Tibial nerve (tissue), 4 donors: ENCODE measurements at regions not wholly inside any gene's neighbourhood (a gene's known extent, or its start where the extent isn't known, plus 50 kb on each side); places are given as distances from the start of the nearest gene placed in this dataset.

Experiments
- CTCF ChIP-seq, 5 experiments: fragments of 200-600 bp in 3 of 5; fragments of 450-650 bp in 2 of 5; sonication (generic) in 3 of 5; IDR thresholded peaks; one replicate each; pipeline ENCODE4 v1.5.1; 2016 to 2019; ENCODE audit warnings: antibody characterized with exemption in 5 of 5, mild to moderate bottlenecking in 3 of 5, moderate library complexity in 2 of 5
- EP300 ChIP-seq, 2 donors: sonication (generic); formaldehyde crosslinking; IDR thresholded peaks; one replicate each; pipeline ENCODE4 v1.6.1; 2017; ENCODE audit warnings: antibody characterized with exemption in 2 of 2, mild to moderate bottlenecking in 1 of 2
- POLR2A ChIP-seq, 2 donors: fragments of 450-650 bp; IDR thresholded peaks; one replicate each; pipeline ENCODE4 v1.6.1; 2017; ENCODE audit warnings: antibody characterized with exemption in 2 of 2, mild to moderate bottlenecking in 2 of 2, moderate library complexity in 2 of 2

GRCh38 chr20:4300401-4300800 lies 51.3 kb upstream of the ADRA1D start:
- no peak for TF ChIP-seq CTCF (IDR thresholded peaks at IDR 0.05)
- TF ChIP-seq POLR2A (IDR thresholded peaks at IDR 0.05) = no peak
- no peak for TF ChIP-seq EP300 (IDR thresholded peaks at IDR 0.05)
